ENCODE measurements at regions not wholly inside any gene's neighbourhood (a gene's known extent, or its start where the extent isn't known, plus 50 kb on each side); places are given as distances from the start of the nearest gene placed in this dataset.

- H3K27ac ChIP-seq (ENCODE audit: extremely low read depth, low read depth, low read length), result no peak overlapping the region
- CTCF ChIA-PET, result no interaction called here
- no peak overlapping the region for H3K4me3 ChIP-seq (ENCODE audit: low read depth, low read length)
- POLR2A ChIA-PET, result no interaction called here
- no peaks in the 10 kb centered on the region for H3K4me1 ChIP-seq (ENCODE audit: control insufficient read depth, insufficient read depth, low read length)
- no peaks in the 10 kb centered on the region for H3K9me3 ChIP-seq (ENCODE audit: control insufficient read depth, insufficient read depth, low read depth, low read length)
- TF ChIP-seq ZBTB26 (tag by site-specific recombination; optimal IDR thresholded peaks at IDR 0.05) (no peak), ZNF398 (tag by site-specific recombination; IDR thresholded peaks at IDR 0.05) (no peak), BCL11A (tag by site-specific recombination; IDR thresholded peaks at IDR 0.05; ENCODE audit: low read depth) (no peak), BCL6B (tag by site-specific recombination; IDR thresholded peaks at IDR 0.05) (no peak), ZNF654 (tag by site-specific recombination; IDR thresholded peaks at IDR 0.05; ENCODE audit: low read depth) (no peak), RBAK (tag by site-specific recombination; IDR thresholded peaks at IDR 0.05) (no peak), GFI1B (tag by site-specific recombination; IDR thresholded peaks at IDR 0.05) (no peak), ZNF132 (tag by site-specific recombination; IDR thresholded peaks at IDR 0.05; ENCODE audit: borderline replicate concordance) (no peak), YY2 (tag by site-specific recombination; IDR thresholded peaks at IDR 0.05) (no peak), ZNF513 (tag by site-specific recombination; IDR thresholded peaks at IDR 0.05) (no peak), ZNF785 (tag by site-specific recombination; IDR thresholded peaks at IDR 0.05) (no peak), ZNF707 (tag by site-specific recombination; IDR thresholded peaks at IDR 0.05) (no peak), KLF9 (tag by site-specific recombination; IDR thresholded peaks at IDR 0.05; ENCODE audit: low read depth) (no peak), ATF2 (tag by site-specific recombination; IDR thresholded peaks at IDR 0.05; ENCODE audit: low read depth) (no peak), ZNF776 (tag by site-specific recombination; IDR thresholded peaks at IDR 0.05; ENCODE audit: borderline replicate concordance) (no peak), ZNF426 (tag by site-specific recombination; IDR thresholded peaks at IDR 0.05) (no peak)
- H3K36me3 ChIP-seq (ENCODE audit: control insufficient read depth in 2 of 2, insufficient read depth in 1 of 2, low read length in 2 of 2), result no peaks in the 10 kb centered on the region
Observed at GRCh38 chr2:4507661-4508060, 804.3 kb downstream of the DCDC2C start.

GRCh38 chr2:4515871-4516761, 812.7 kb downstream of the DCDC2C start:
- ChIA-PET CTCF (no interaction called here), POLR2A (no interaction called here)
- H3K4me1 ChIP-seq (ENCODE audit: control insufficient read depth, insufficient read depth, low read length), result no peaks in the 10 kb centered on the region
- no peaks in the 10 kb centered on the region for H3K9me3 ChIP-seq (ENCODE audit: control insufficient read depth, insufficient read depth, low read depth, low read length)
- H3K27ac ChIP-seq (ENCODE audit: extremely low read depth, low read depth, low read length), result no peak overlapping the region
- H3K4me3 ChIP-seq (ENCODE audit: low read depth, low read length), result no peak overlapping the region
- H3K36me3 ChIP-seq (ENCODE audit: control insufficient read depth in 2 of 2, insufficient read depth in 1 of 2, low read length in 2 of 2), result no peaks in the 10 kb centered on the region
- TF ChIP-seq ZBTB20 (tag by site-specific recombination; IDR thresholded peaks at IDR 0.05) (no peak), ZBTB7A (tag by site-specific recombination; IDR thresholded peaks at IDR 0.05; ENCODE audit: low read depth) (no peak), BCL11A (tag by site-specific recombination; IDR thresholded peaks at IDR 0.05; ENCODE audit: low read depth) (no peak), KLF8 (tag by site-specific recombination; IDR thresholded peaks at IDR 0.05) (no peak), SCRT1 (tag by site-specific recombination; IDR thresholded peaks at IDR 0.05; ENCODE audit: borderline replicate concordance) (no peak), ZNF211 (tag by site-specific recombination; IDR thresholded peaks at IDR 0.05; ENCODE audit: low read depth) (no peak), GFI1B (tag by site-specific recombination; IDR thresholded peaks at IDR 0.05) (no peak), BCL6B (tag by site-specific recombination; IDR thresholded peaks at IDR 0.05) (no peak)
